ENCODE measurements at regions not wholly inside any gene's neighbourhood (a gene's known extent, or its start where the extent isn't known, plus 50 kb on each side); places are given as distances from the start of the nearest gene placed in this dataset.

DNA sequence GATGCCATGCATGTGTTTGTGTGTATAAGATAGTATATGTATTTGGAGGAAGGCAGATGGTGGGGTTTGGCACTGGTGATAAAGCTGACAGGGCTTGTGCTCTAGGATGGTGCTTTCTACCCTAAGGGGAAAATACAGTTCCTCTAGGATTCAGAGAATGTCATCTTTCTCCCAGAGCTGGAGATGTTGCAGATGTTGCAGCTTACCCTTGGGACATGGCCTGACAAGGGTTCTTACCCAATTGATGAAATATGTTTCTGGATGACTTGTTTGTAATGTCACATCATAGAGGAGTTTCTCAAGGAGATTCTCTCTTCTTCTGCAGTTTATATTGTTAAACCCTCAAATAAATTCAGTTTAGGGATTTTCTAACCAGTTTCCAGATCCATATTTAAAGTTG is 52.5 kb upstream of the PITX2 start:
- no peak for DNase-seq

DNA sequence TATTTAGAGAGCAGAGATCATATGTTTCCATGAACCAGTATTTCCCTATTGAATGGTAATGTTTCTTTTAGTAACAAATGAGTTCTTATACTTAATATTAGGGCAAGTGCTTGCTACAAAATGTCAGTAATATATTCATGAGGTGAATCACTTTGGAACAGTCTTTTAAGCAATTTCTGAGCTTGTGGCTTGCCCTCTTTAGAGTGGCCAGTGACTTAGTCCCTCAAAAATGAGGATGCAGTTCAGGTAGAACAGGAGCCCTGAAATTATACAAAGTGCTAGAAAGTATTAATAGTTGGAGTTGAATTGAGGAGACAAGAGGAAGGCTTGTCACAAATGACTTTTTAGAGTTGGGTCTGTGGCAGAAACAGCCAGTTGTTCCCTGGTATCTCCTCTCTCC is 53.4 kb upstream of the PITX2 start:
- no peak for DNase-seq

DNA sequence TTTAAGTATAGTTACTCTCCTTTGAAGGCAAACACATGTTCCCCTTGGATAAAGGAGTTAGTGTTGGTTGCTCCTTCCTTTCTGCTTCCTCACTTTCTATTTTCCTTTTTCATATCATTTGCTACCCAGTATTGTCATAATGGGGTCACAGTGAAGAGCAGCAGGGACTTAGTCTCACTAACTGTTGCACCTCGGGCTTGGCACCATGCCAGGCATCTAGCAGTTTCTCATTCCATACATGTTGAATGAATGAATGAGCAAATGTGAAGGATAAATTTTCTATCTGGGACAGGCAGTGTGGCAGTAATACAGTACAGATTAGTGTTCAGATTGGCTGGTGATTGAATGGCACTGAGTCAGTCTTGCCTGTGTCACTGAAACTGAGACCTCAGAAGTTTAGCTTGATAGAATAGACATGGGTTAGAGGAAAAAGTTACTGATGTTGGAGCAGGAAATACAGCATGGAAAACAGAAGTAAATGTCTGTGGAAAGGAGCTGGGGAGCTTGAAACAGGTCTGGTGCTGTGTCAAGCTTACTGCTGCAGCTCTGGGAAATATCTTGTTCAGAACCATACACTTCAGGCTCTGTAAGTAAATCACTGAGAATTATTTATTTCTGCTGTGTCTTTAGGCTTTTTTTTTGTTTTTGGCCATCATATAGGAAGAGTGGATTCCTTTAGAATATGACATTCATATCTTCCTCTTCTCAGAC is 55.8 kb upstream of the PITX2 start:
- DNase-seq, result no peak

DNA sequence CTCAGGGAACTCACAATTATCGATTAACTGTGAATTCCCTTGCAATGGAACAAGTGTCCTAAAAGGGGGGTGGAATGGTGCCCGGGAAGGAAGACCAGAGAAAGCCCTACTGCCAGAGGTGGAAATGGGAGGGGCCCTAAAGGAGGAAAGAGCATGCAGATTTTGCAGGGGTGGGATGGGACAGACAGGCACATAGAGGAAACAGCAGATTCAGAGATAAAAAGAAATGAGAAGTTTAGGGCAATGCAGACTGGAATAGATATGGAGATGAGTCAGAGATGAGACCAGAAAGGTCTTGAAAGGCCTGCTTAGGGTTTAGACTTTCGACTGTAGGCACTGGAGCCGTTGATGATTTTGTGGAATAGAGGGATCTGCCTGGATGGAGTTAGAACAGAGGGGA is 57.4 kb upstream of the PITX2 start:
- no peak for DNase-seq

DNA sequence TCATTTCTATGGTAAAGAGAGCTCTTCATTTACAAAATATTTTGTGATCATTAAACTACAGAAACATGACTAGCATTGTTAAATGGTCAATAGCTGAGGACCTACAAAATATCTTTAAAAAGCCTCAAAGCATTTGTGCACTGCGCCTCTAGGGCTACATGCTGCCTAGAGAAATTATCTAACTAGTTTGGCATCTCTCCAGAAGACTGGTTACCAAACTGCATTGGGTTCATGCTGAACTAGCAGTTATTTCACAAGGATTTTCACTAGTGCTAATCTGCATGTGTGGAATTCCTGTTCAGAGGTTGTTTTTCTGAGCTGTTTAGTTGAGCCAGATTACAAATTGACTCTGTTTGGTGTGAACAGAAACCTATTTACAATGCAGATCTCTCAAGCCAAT is 58.5 kb upstream of the PITX2 start:
- DNase-seq, result peak; percentile 60

DNA sequence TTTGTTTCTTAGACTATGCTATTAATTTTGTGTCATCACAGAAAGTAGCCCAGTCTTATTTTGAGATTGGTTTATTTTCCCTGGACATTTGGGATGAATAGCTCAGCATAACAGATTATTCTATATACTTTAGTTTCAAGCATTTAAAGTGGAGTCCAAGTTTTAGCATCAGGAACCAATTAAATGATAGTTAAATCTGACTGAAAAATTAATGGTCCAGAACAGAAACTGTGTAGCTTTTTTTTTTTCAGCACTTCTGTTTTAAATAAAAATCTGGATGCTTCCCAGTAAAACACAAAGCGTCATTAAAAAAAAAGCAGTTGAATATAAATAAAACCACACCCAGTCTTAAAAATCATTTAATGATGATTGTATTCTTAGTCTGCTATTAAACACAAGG is 59.4 kb upstream of the PITX2 start:
- DNase-seq, result peak; percentile 89

DNA sequence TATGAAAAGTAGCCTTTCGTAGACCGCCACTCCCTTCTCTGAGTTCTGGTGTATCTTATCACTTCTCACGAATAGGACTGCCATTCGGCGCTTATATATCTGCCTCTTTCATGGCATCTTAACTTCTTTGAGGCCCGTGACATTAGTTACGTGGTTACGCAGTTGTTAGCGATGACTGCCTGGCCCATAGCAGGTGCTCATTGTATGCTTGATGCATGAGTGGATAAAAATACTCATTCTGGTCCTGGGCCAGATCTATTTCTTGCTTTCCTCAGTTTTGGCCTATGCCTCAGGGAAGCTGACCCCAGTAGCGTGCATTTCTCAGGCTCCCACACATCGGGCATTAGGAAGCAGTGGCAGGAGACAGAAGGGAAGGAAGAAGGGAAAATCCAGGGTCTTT is 60.7 kb upstream of the PITX2 start:
- DNase-seq, result no peak

DNA sequence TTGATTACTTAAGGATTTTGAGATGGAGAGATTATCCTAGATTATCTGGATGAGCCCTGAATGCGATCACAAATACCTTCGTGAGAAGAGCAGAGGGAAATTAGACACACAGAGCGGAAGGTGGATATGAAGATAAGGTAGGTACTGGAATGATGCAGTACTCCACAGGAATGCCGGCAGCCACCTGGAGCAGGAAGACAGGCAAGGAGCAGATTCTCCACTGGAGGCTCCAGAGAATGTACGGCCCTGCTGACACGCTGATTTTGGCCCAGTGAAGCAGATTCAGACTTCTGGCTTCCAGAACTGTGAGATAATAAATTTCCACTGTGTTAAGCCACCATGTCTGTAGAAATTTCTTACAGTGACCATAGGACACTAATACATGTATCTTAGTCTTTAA is 79.4 kb upstream of the PITX2 start:
- DNase-seq, result no peak

DNA sequence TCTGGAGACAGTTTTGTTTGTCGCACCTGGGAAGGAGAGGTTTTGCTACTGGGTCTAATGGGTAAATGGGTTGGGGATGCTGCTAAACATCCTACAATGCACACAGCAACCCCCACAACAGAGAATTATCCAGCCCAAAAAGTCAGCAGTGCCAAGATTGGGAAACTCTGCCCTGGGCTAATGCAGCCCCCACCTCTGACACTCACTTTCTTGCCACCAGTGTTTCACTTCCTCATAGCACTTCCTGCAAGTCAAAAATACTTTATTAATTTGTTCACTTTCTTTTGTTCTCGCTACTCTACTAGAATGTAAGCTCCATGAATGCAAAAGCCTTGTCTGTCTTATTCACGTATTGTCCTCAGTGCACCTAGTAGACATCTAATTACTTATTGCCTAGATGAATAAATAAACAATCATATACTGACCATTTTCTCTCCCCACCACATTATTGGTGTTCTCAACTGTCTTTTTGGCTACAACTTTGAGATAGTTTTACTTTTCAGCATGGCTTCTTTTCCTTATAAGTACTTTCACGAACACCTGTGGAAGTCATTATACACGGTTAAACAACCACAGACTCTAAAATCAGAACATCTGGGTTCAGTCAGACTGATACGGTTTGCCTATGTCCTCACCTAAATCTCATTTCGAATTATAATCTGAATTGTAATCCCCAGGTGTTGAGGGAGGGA is 82.0 kb upstream of the PITX2 start:
- no peak for DNase-seq

DNA sequence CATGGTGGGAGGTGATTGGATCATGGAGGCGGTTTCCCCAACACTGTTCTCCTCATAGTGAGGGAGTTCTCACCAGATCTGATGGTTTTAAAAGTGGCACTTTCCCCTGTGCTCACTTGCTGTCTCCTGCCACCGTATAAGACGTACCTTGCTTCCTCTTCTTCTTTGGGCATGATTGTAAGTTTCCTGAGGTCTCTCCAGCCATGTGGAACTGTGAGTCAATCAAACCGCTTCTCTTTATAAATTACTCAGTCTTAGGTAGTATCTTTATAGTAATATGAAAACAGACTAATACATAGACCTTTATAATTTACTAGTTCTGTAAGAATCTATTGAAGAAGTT is 82.5 kb upstream of the PITX2 start:
- no peak for DNase-seq

DNA sequence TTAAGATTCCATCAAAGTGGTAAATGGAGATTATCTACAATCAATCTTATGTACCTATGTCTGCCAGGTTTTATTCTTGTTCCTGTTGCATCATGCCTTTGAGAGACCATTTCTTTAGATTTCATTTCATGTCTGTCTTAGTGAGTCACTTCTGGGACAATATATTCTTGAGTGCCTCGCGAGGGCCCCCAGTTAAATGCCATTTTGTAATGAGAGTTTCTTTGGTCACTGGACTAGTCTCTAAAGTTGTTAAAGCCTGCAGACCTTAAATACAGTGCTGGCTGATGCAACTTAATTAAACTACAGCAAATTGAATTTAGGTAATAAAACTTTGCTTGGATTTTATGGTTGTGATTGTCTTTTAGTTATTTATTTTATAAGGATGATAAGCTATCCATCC is 87.2 kb upstream of the PITX2 start:
- DNase-seq, result peak; percentile 1

DNA sequence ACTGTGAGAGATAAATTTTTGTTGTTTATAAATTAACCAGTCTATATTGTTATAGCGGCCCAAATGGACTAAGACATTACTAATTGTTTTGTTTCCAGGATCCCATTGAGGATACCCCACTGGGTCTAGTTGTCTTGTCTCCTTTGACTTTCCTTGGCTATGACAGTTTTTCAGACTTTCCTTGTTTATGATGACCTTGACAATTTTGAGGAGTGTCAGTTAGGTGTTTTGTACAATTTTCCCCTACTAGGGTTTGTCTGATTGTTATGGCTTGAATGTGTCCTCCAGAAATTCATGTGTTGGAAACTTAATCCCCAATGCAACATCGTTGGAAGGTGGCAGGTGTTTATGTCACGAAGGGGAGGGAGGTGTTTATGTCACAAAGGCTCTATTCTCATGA is 89.6 kb upstream of the PITX2 start:
- DNase-seq, result no peak

DNA sequence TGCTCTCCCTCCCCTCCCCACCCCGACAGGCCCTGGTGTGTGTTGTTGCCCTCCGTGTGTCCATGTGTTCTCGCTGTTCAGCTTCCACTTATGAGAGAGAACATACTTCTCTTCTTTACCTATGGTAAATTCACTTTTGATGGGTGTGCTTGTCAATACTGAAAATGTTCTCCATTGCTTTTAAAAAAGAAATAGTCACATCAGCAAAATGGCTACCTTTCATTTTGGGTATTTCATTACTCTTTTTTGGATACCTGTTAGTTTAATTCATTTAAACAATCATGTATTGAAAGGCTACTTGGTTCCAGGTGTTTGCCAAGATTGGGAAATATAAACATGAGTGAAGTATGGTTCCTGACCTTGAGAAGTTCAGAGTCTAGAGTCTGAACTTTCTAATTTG is 107.4 kb upstream of the PITX2 start:
- no peak for DNase-seq

DNA sequence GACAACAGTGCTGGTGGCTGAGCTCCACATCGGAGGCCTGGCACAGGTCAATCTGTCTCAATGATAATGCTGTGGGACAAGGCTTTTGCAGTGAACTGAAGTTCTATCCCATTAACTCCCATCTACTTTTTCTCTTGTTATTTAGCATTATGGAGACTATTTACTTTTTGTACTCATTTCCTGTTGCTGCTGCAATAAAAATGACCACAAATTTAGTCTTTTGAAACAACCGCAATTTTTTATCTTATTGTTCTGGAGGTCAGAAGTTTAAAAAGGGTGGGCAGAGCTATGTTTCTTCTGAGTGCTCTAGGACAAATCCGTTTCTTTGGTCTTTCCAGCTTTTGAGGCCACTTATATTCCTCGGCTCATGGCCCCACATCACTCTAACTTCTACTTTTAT is 111.0 kb upstream of the PITX2 start:
- no peak for DNase-seq

DNA sequence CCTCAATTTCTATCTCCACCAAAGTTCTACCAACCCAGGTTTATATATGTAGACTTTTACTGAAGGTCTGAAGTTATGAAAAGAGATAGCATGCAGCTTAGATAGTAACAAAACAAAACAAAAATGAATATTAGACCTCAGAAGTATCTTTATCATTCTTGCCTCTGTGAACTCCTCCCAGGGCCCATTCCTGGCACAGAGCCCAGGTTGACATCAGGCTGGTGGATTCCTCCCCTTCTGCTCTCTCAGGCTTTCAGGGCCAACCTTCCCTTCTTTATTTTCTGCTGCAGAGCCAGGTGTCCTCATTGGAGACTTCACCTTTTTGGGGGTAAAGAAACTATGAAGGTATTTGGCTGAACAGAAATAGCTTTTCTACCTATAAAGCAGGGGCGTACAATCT is 112.8 kb upstream of the PITX2 start:
- DNase-seq, result peak; percentile 21

DNA sequence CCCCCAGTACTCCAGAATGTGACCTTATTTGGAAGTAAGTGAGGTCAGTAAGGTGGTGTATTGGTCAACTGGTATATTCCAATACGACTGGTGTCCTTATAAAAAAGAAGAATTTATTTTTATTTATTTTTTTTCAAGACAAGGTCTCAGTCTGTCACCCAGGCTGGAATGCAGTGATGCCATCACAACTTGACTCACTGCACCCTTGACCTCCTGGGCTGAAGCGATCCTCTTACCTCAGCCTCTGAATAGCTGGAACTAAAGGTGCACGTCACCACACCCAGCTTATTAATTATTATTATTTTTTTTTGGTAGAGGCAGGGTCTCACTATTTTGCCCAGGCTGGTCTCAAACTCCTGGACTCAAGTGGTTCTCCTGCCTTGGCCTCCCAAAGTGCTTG is 115.1 kb upstream of the PITX2 start:
- DNase-seq, result no peak

DNA sequence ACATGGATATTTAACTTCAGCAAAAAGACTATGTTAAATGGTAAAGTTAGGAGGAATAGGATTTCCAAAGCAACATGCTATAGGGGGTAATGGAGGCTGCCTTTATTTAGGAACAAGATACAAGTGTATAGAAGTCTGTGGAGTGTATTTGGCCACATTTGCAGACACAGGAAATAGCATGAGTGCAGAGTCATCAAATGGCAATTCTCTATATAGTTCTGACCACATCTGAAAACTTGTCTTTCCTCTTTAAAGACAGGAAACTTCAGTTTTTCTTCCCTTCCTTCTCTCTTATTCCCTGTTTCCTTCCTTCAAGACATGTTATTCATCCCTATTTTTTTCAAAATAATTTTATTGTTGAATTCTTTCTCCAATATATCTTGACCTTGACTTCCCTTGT is 119.3 kb upstream of the PITX2 start:
- DNase-seq, result peak; percentile 80

DNA sequence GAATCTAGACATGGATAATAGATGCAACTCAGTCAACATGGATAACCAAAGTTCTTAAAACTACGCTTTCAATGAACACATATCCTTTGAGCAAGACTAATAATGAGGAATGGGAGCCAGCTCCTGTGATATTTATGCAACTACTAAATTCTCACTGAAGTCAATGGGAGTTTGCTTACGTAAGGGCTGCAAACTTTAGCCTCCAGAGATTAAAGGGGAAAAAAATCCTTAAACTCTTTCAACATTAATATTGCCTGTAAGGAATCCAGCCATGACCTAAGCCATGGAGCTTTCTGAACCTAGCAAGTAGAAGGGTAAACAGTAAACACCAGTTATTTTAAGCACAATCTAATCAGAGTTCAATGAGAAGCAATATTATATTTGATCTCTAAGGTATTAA is 125.2 kb upstream of the PITX2 start:
- no peak for DNase-seq

DNA sequence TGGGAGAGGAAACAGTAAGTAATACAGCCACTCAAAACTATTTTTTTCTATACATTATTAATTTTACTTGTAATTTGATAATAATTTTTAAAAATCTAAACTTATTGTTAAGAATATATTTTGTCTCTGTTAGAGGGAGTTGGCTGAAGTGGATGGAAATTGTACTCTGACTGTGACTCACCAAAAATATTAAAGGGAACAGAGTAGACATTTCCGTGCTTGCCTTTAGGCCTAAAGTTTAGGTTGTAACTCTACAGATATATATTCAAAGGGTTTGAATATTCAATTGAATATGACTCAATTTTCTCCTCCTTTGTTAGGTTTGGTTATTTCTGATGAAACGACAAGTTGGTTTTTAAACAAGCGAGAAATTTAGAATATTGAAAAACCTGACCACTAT is 128.3 kb upstream of the PITX2 start:
- DNase-seq, result no peak

DNA sequence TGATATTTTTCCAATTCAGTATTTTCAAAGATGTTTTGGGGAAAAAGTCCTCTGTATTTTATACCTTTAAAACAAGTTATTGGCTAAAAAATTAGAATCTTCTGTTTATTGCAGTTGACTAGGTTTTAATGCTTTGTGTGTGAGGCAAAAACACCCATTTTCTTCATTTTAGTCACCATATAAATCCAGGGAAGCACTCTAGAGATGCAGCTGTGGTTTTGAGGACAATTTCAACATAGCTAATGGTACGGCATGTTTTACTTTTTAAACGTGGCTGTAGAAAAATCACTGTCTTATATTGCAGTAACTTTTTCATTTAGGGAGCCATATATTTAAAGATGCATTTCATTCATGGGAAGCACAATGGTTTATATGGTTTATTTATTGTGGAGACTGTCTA is 129.1 kb upstream of the PITX2 start:
- peak; percentile 71 for DNase-seq

DNA sequence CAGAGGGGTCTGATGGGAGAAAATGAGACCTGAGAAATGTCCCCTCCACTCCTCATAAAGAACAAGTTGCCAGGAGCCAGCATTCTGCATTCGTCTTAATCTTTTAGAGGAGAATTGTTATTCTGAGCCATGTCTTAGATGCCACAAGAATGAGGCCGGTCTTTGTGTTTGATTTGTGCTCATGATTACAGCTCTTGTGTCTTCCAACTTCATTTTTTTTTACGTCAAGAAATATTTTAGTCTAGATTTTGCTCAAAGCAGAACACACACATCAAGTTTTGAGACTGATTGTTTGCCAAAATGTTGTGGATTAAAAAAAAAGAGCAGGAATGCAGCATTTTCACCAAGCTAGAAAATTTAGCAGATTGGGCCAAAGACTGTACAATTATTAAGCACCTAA is 130.6 kb upstream of the PITX2 start:
- peak; percentile 79 for DNase-seq

DNA sequence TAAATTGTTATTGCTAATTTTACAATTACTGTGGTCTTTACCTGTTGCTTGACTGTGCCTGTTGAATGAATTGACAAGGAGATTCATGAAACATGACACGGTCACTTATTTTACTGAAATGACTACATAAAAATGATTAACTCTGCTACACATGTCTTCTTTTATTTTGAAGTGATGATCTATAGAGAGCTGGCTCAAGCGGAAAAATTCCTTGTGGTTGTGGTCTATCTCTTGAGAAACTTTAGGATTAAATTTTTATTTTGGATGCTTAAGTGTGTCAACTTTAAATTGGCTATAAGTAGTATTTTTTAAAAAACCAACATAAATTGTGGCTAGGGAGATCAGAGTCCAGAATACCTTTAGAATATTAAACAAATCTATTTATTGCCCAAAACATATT is 131.8 kb upstream of the PITX2 start:
- peak; percentile 77 for DNase-seq

DNA sequence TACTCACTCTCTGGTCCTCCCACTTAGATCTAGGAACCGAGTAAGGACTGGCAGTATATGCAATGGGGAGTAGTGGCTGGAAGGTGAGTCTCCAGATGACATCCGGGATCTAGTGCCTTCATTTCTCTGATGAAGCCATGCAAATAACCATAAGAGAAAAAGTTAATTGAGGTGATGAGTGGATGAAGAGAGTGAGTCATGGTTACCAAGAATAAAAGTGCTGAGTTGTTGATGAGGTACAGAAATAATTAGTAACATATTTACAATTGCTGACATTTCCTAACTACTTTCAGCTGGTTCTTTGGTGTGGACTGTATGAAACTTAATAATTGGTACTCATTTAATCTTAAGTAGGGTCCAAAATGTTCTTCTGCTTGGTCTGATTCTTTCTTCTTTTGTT is 146.7 kb upstream of the PITX2 start:
- peak; percentile 76 for DNase-seq

DNA sequence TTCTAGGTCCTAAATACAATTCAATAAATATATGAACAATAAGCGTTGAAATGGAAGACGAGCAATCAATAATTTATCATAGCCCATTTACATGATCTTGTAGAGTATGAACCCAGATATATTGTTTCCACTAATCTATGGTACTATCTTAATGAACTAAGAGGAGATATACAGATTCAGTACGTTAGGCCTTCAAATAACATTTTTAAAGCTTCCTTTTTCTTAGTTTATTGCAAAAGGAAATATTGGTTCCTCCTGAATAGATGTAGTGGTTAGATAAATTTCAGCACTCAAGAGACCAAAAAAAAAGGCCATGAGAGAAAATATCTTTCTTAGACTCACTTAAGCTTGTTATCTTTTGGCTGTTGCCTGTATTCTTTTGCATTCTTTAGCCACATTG is 147.5 kb upstream of the PITX2 start:
- DNase-seq, result no peak

DNA sequence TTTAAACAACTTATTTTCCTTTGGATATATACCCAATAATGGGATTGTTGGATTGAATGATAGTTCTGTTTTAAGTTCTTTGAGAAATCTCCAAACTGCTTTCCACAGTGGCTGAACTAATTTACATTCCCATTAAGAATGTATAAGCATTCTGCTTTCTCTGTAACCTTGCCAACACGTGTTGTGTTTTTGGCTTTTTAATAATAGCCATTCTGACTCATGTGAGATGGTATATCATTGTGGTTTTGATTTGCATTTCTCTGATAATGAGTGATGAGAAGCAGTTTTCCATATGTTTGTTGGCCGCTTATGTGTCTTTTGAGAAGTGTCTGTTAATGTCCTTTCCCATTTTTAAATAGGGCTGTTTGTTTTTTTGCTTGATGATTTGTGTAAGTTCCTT is 155.6 kb upstream of the PITX2 start:
- peak; percentile 95 for DNase-seq

All from fibroblast of skin of abdomen (primary cell).